HG03139 (cell line): ENCODE measurements at regions not wholly inside any gene's neighbourhood (a gene's known extent, or its start where the extent isn't known, plus 50 kb on each side); places are given as distances from the start of the nearest gene placed in this dataset.
"Not testable (repeated sequence)": the region's sequence is repeated elsewhere in the genome, so short reads cannot be mapped to it uniquely, and the experiment has no call there.

Source experiments
- ATAC-seq: cut with Tn5 transposase; IDR thresholded peaks from one replicate; pipeline ENCODE4 v1.9.1; 2021; ENCODE audit not compliant: unreplicated experiment

DNA sequence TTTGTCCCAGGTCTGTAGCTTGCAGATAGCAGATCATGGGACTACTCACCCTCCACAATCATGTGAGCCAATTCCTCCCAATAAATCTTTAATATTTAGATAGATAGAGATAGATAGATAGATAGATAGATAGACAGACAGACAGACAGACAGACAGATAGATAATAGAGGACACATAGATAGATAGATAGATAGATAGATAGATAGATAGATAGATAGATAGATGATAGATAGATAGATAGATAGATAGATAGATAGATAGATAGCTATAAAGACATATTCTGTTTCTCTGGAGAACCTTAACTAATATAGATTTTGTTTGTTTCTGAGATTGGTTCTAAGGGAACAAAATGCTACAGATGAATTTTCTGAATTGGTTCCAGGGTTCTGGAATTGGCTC is 82.3 kb upstream of the PRDX6 start:
- ATAC-seq = not testable (repeated sequence)

GRCh38 chr1:173395762-173396161 is 81.4 kb upstream of the PRDX6 start:
- no peak for ATAC-seq

GRCh38 chr1:173400387-173400995 is 76.6 kb upstream of the PRDX6 start:
- ATAC-seq = no peak

DNA sequence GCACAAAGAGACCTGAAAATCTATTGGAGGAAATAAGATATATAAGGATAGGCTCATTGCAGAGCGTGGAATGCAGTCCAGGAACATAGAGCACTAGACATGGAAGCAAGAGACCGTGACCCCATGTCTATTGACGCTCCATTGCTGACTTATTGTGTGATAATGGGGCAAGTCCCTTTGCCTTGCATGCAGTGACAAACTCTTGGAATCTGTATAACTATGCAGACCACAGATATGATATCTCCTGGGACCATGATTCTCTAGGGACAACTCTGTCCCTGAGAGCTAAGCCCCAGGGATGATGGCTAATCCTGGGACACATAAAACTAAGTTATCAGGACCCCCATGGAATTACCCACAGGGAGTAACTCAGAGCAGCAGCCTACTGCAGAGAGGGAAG is 73.1 kb upstream of the PRDX6 start:
- ATAC-seq = no peak

GRCh38 chr1:173405281-173405680 is 71.9 kb upstream of the PRDX6 start:
- ATAC-seq = no peak

DNA sequence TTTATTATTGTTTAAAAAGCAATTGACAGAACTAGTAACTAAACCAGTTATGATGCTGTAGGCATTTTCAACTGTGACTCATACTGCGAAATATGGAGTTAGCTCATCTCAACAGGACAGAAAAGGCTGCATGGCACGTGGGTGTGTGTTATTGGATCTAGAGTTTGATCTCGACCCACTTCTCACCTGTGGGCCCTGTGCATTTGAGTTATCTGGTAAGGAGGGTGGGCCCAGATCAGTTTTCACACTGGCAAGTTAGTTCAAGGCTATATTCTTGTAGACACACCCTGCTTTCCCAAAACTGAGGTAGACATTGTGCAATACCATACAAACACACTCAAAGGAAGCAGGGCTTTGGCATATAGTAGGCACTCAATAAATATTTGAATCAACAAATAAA is 71.3 kb upstream of the PRDX6 start:
- no peak for ATAC-seq

DNA sequence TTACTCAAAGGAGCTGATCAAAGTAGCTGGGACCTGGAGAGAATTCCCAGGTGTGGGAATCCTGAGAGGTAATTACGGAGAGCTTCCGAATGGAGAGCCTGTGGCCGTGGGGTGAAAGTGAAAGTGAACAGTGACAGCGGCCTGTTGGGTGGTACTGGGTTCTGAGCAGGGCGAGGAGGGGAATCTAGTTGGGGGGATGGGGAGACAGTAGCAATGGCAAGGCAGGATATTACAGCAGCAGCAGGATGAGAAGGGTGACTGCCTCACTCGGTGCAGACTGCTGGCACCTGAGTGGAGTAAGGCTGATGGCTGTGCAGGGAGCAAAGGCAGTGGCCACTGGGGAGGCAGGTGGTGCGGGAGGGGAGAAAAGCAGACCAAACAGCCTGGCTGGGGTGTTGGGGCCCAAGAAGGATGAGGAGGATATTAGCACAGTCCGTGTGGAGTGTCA is 70.3 kb upstream of the PRDX6 start:
- ATAC-seq = no peak

- ATAC-seq = no peak
These were observed 69.3 kb upstream of the PRDX6 start for GRCh38 chr1:173407846-173408245.

DNA sequence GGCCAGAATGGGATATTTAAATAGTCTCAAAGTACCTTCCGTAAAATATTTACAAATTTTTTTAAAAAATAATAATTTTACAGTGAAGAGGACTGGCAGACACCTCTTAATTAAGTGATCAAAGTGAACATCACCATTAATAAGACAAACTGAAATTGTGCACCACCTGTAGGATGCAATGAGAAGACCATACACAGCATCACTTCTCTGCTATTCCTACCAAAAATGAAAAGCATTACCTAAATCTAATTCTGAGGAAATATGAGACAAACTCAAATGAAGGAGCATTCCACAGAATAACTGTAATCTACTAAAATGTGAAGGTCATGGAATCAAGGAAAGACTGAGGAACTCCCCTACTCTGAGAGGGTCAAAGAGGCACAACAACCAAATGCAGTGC is 68.2 kb upstream of the PRDX6 start:
- ATAC-seq = no peak

DNA sequence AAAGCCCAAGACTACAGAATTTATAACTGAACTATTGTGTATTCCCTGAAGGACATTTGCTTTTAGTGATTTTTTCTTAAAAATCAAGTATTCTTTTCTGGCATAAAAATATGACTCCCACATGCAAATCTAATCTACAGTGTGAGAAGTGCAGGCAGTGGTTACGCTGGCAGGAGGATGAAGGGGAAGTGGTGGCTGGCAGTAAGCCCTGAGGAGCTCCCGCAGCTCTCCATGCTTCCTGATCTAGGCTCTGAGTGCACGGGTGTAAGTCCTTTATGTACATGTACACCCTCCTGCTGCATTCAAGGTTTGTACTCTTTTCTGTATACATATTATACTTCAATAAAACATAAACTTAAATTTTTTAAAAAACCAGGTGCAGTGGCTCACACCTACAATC is 67.5 kb upstream of the PRDX6 start:
- no peak for ATAC-seq

GRCh38 chr1:173410133-173410793 is 66.9 kb upstream of the PRDX6 start:
- ATAC-seq = peak; percentile 0

DNA sequence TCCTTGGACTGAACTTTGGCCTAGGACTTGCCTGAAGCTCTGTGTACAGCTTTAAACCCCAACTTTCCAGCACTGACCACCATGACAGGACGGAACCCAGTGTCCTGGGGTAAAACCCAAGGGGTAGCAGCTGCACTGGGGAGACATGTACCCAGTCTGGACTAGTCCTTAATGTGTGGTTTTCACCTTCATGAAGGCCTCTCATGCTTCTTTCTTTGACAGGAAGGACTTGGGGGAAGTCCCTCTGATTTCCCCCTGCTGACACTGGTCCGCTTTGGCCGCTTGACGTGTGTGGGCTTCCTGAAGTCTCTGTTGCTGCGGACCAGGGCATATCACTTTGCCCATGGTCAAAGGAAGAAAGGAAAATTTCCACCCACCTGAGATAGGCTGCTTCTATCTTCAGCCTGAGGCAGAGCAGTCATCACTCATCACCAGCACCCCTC is 66.3 kb upstream of the PRDX6 start:
- peak; percentile 43 for ATAC-seq

GRCh38 chr1:173411835-173412742 is 65.0 kb upstream of the PRDX6 start:
- no peak for ATAC-seq

GRCh38 chr1:173413271-173413707 is 63.8 kb upstream of the PRDX6 start:
- ATAC-seq = no peak

- ATAC-seq = peak; percentile 43
These were observed 63.0 kb upstream of the PRDX6 start for GRCh38 chr1:173414136-173414535.

DNA sequence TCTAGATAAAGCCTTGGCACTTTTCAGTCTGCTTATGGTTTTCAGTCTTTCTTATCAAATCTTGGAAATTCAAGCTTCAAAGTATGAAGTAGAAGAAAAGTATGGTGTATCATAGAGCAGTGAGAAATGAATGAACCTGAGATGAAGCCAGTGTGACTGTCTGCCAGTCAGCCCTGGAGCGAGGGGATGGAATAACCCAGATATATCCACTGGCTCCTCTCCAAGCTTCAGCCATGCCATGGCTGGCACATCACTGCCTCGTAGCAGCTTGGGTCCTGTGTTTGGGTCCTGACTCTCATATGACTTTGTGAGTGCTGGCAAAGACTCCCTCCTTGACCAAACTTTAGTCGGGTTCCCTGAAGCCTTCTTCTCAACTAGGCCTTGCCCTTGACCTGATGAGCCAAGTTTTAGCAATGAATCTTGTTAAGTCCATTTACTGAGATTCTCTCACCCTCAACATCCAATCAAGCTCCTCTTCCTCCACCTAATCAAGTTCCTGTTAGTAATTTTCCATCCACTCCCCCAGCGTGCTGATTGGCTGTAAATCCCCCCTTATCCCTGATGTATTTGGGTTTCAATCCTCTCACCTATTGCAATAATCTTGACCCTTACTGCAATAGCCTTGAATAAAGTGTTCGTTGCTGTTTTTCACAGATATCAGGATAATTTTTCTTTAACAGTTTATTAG is 62.5 kb upstream of the PRDX6 start:
- no peak for ATAC-seq

- ATAC-seq = peak; percentile 26
These were observed 61.6 kb upstream of the PRDX6 start for GRCh38 chr1:173415490-173415889.

- ATAC-seq = no peak
These were observed 61.2 kb upstream of the PRDX6 start for GRCh38 chr1:173415905-173416450.

GRCh38 chr1:173417563-173417962 is 59.6 kb upstream of the PRDX6 start:
- ATAC-seq = no peak

- ATAC-seq = no peak
These were observed 58.8 kb upstream of the PRDX6 start for GRCh38 chr1:173418107-173418985.
